H1 (cell line): ENCODE measurements at regions not wholly inside any gene's neighbourhood (a gene's known extent, or its start where the extent isn't known, plus 50 kb on each side); places are given as distances from the start of the nearest gene placed in this dataset.

Experiments used
- ASH2L ChIP-seq: fragments of 200-600, 300-600 bp; sonication (generic); IDR thresholded peaks from one replicate; pipeline ENCODE4 v1.7.1; 2017; ENCODE audit warnings: low read length
- CTCF ChIP-seq, 3 experiments: IDR thresholded peaks; 1 replicate in 2 of 3; 2 replicates in 1 of 3; pipeline versions ENCODE4 v1.5.1 to v1.6.1; 2011; ENCODE audit warnings: low read length in 3 of 3, mild to moderate bottlenecking in 3 of 3, inconsistent platforms in 2 of 3, low read depth in 1 of 3, moderate library complexity in 1 of 3; ENCODE audit not compliant: insufficient read depth in 1 of 3; ENCODE audit errors: control extremely low read depth in 1 of 3
- EP300 ChIP-seq, 2 experiments: IDR thresholded peaks; 1 replicate in 1 of 2; 2 replicates in 1 of 2; pipeline ENCODE4 v1.6.1; 2011 to 2012; ENCODE audit warnings: low read depth in 2 of 2, low read length in 2 of 2, mild to moderate bottlenecking in 2 of 2, borderline replicate concordance in 1 of 2, inconsistent platforms in 1 of 2, moderate library complexity in 1 of 2
- EZH2 ChIP-seq: fragments of 200-600 bp; sonication (generic); IDR thresholded peaks from 2 replicates; pipeline ENCODE4 v1.7.1; 2012; ENCODE audit warnings: low read depth, mild to moderate bottlenecking, moderate library complexity, low read length, inconsistent platforms; ENCODE audit not compliant: severe bottlenecking
- JUN ChIP-seq: IDR thresholded peaks from 2 replicates; pipeline ENCODE4 v1.6.1; 2011; ENCODE audit warnings: low read depth, mild to moderate bottlenecking, improper control_type of control experiment, low read length
- MAFK ChIP-seq: IDR thresholded peaks from 2 replicates; pipeline ENCODE4 v1.6.1; 2012; ENCODE audit warnings: low read depth, mild to moderate bottlenecking, improper control_type of control experiment, low read length
- NANOG ChIP-seq: IDR thresholded peaks from 2 replicates; pipeline ENCODE4 v1.6.1; 2011; ENCODE audit warnings: low read length, low read depth, mild to moderate bottlenecking, inconsistent platforms; ENCODE audit not compliant: insufficient read depth, poor library complexity, severe bottlenecking
- POLR2A ChIP-seq, 2 experiments: IDR thresholded peaks; 1 replicate in 1 of 2; 2 replicates in 1 of 2; pipeline ENCODE4 v1.6.1; 2011; ENCODE audit warnings: low read depth in 2 of 2, low read length in 2 of 2, mild to moderate bottlenecking in 2 of 2; ENCODE audit errors: control extremely low read depth in 1 of 2
- RBBP5 ChIP-seq: IDR thresholded peaks from 2 replicates; pipeline ENCODE4 v1.7.1; 2012; ENCODE audit warnings: low read depth, mild to moderate bottlenecking, inconsistent platforms, low read length, moderate library complexity, borderline replicate concordance
- ZNF274 ChIP-seq: IDR thresholded peaks from 2 replicates; pipeline ENCODE4 v1.7.0; 2012; ENCODE audit warnings: low read length, borderline replicate concordance; ENCODE audit errors: extremely low read depth

DNA sequence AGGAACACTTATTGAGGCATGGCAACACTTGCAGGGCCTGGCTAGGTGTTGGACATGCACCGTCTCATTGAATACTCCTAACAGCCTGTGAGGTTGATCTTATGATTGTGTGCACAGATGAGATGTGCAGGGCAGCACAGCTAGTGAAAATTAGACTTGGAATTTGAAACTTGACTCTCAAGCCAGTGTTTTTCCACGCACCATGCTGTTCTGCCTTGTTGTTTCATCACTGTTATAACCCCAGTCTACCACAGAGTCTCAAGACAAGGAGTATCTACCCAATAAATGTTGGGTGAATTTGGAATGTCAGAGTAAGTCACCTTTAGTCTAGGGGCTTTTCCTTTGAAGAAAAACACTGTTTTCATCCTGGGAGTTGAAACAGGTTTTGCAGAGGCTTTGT lies 55.8 kb upstream of the LRIG3 start:
- TF ChIP-seq JUN (no peak), POLR2A (IDR thresholded peaks at IDR 0.05; ENCODE audit: control extremely low read depth in 1 of 2, low read depth in 2 of 2, low read length in 2 of 2) (no peak), MAFK (no peak), ASH2L (no peak), RBBP5 (no peak), CTCF (IDR thresholded peaks at IDR 0.05; ENCODE audit: control extremely low read depth in 1 of 3, insufficient read depth in 1 of 3, low read depth in 1 of 3, low read length in 3 of 3) (no peak), EZH2 (no peak), NANOG (no peak), EP300 (IDR thresholded peaks at IDR 0.05; ENCODE audit: borderline replicate concordance in 1 of 2, low read depth in 2 of 2, low read length in 2 of 2) (no peak), ZNF274 (no peak)
